Activated naive CD4-positive, alpha-beta T cell treated with Interleukin-2 at 50 U/mL for 16 hours (primary cell): ENCODE measurements at regions not wholly inside any gene's neighbourhood (a gene's known extent, or its start where the extent isn't known, plus 50 kb on each side); places are given as distances from the start of the nearest gene placed in this dataset.

Source experiments
- DNase-seq: peaks from one replicate; pipeline ENCODE4 v3.0.0-alpha.2; 2020

DNA sequence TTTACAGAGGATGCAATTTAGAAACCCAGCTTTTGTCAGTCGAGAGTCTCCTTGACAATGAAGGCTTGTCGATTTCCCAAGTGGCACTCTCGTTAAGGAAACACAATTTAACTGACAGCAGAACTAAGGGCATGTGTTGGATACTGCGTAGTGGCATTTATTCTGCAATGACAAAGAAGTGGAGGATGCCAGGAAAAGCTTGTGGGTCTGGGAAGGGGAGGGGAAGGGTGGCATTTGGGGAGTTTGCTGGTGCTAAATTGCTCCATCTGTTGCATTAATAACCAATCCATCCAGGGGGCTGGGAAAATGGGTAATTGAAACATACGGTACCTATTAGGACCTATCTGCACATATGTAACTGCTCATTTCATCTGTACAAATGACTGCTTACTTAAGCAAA lies 190.6 kb downstream of the NSG2 start:
- DNase-seq = no peak

DNA sequence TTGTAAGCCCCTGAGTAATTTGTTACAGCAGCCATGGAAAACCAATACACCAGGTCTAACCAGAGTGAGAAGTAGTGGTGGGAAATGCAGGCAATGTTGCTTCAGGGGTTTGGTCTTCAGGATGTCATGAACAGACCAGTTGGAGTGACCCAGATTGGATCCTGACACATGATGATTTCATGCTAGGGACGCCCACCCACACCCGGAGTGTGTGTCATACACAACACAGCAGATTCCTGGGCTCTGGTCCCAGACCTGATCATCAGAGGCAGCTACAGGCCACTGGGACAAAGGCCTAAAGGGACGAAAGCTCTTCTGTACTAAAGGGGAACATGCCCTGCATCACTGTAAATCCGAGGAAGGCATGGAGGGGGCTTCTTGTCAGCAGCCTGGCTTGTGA lies 194.2 kb downstream of the NSG2 start:
- no peak for DNase-seq

DNA sequence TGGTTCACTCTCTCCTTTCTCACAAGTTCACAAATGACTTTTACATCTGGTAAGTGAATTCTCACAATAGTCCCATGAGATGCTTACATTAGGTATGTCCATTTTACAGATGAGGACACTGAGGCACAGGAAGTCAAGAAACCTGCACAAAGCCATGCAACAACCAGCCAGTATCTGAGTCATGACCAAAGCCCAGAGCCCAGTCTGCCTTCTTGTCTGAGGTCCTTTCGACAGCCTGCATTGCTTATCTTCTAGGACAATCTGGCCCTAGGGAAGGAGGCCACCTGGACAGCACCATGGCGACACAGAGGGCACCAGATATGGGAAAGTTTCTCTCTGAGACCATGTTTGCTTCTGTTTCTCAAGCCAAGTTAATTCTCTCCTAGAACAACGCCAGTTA lies 197.1 kb downstream of the NSG2 start:
- DNase-seq = no peak

DNA sequence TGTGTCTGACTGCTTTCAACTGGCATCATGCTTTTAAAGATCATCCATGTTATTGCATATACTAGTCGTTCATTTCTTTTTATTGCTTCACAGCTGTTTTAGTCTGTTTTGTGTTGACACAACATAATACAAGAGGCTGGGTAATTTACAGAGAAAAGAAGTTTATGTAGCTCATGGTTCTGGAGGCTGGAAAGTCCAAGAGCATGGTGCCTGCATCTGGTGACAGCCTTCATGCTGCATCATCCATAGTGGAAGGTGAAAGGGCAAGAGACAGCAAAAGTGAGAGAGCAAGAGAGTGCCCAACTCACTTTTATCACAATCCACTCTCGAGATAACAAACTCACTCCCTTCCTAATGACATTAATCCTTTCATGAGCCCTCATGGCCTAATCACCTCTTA lies 198.4 kb downstream of the NSG2 start:
- DNase-seq = no peak

DNA sequence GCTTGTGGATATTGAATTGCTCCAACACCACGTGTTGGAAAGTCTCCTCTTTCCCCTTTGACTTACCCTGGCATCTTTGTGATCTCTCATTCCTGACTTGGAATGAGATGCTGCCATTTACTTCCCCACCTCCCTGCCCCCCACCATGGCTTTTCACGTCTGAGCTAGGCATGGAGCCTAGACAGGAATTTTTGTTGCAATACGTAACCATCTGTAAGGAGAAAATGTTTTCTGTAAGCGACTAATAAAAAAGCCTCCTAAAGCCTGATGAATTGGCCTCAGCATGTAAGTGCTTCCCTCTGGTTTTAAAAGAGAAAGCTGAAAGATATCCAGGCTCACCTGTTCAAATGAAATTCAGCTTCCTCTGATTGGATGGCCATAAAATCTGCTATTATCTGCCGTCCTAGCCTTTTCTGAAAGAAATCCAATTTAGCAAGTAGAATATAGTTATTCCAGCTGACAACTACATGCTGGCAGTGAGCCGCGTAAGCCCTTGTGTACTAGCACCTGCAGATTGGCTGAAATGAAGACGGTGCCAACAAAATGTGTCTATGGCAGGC lies 200.1 kb downstream of the NSG2 start:
- no peak for DNase-seq

DNA sequence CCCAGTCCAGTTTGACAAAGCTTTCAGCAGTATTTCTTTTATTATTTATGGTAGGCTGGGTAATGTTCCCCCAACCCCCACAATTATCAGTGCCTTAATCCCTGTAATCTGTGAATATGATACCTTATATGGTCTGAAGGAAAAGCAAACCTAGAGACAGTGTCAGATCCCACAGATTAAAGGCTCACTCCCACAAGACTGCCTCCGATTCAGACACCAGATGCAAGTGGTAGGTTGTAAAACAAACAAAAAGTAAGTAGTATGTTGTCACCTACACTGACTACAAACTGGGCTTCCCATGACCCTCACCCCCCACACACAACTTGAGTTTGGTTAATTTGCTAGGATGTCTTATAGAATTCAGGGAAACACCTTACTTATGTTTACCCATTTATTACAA lies 201.2 kb downstream of the NSG2 start:
- DNase-seq = no peak

DNA sequence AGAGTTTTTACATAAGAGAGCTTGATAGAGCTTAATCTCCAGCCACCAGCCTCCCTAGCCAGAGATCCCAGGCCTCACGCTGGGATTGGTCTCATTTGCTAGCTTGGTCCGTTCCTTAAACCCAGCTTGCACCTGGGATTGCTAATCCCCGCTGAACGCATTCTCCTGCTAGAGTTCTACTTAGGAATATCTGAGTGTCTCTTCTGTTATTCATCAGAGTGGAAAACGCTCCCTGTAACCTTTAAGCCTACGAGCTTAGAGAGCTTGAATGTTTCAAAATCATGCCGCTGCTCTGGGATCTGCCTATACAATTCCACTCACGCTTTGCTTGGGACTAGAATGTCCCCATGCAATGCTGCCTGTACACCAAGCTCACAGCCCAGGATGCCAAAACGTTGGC lies 201.8 kb downstream of the NSG2 start:
- no peak for DNase-seq

DNA sequence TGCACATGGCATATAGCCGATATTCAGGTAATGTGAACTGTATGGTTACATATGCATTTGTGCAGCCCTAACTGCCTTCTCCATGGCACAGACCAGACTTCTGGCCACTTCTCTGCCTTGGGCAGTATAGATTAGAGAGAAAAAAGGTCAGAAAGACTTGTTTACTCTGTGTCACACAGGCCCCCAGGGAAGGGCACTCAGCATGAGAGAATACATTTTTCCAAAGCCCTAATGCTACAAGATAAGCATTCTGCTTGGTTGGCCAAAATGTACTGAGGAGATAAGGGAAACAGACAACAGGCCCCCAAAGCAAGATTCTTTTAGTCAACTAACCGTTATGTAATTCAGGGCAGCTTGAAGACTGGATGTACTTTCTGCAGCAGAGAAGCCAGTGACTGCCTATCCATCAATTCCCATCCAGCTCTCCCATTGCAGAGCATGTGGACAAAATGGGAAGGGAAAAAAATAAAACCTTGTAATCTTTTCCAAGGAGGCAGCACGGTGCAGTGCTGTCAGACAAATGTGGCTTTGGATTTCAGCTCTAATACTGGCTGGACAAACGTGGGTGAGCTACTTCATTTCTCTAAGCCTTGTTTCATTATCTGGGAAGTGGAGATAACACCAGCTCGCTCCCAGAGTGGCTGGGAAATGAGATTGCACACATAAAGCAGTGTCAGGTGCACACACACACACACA lies 205.9 kb downstream of the NSG2 start:
- no peak for DNase-seq

DNA sequence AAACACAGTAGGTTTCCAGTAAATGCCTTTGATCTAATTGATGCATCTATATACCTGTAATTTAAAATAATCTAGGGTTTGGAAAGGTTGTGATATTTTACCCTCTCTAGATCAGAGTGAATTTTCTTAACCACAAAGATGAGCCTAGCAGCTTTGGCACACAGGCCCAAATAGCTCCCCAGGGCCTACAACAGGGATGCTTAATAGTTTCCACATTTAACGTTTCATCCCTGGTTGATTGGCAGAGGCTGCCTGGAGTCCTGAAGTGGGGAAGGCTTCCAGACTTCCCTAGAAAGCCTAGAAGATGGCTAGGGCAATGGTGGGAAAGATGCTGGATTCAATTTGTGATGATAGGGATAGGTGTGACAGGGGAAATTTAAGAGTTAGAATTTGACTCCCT lies 206.6 kb downstream of the NSG2 start:
- DNase-seq = no peak

DNA sequence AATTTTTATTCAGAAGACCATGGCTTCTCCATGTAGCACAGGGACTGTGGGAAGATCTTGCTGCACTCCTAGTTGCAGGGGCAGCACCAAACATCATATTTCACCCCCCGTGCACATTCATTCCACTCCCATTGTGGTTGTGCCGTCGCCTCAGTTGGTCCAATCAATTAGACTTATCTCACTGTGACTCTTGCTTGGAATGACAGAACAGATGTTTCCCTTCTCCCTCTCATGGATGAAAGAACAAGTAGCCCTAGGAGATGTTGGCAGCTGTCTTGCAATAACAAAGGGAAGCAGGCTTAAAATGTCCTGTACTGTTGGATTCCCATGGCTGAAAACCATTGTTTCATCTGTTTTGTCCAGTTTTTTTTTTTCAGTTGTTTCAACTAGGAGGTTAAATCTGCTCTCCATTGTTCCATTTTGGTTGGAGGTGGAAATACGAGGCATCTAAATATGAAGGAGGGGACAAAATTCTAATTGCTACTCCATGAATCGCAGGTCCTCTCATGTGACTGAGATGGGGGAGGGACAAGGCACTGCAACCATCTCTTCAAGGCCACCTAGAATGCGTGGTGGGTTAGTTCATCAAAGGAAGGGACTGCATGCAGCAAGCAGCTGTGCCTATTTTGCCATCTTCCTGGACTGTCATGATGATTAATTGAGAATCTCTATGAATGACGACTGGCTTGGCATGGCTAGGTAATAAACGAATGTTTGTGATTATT lies 214.4 kb downstream of the NSG2 start:
- no peak for DNase-seq

DNA sequence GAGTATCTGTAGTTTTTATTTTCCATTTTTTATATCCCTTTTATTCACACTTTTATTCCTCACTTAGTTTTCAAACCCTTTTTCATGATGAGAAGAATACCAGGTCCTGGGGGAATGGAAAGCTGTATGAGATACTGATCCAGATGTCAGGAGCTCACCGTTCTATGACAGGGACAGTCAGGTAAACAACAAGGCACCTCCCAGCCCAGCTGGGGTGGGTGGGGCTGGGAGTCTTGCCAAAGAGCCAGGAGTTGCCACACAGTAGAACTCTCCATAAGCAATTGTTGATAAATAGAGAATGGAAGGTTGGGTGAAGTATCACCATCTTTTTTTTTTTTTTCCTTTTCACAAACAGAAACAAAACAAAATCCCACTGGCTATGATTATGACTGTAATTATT lies 225.8 kb downstream of the NSG2 start:
- DNase-seq = no peak

DNA sequence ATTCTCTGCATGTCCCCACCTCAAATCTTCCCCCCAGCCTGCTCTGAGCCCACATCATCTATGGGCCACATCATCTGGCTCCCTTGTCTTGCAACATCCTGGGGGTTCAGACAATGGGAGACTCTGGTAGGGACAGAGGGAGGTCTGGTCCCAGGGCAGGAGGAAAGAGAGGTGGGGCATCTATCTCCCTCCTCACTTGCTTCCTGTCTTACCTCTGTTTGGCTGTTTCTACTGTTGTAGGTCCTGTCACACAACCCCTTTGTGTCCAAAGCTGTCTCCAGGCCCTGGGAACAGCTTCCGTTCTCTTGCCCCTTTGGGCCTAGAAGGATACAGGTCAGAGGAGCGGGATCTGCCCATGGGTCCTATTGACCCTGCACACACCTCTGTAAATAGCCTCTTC lies 227.2 kb downstream of the NSG2 start:
- DNase-seq = no peak

DNA sequence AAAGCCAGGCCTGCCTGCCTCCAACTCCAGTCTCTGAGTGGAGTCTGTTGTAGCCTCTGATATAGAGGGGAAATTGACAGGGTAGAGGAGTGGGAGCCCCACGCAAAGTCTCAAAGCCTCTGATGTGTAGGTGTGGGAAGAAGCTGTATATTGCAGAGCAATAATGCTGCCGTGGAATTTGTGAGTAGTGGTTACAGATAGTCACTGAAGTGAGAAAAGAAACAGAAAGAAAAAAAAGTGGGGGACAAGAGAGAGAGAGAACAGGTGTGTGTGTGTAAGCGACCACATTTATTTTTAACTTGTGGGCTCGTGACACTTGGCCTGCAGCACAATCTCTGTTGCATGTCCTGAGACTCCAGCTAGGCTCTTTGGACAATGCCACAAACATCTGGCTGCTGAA lies 227.8 kb downstream of the NSG2 start:
- no peak for DNase-seq

DNA sequence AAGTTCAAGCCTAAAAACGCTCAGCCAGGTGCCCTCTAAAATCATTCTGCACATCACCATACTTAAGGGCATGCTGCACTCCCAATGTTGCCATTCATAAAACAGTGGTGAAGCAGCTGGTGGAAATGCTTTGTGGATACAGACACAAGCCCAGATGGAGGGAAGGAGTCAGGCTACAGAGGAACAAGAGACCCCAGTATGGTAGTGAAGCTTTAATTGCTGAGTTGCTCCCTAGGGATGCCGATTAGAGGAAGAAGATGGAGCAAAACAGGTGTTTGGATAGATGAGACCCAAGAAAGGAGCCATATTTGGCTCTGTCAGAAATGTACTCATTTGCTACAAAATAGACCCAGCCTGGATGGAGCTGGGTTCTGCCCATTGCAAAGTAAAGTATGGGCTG lies 230.5 kb downstream of the NSG2 start:
- DNase-seq = no peak

DNA sequence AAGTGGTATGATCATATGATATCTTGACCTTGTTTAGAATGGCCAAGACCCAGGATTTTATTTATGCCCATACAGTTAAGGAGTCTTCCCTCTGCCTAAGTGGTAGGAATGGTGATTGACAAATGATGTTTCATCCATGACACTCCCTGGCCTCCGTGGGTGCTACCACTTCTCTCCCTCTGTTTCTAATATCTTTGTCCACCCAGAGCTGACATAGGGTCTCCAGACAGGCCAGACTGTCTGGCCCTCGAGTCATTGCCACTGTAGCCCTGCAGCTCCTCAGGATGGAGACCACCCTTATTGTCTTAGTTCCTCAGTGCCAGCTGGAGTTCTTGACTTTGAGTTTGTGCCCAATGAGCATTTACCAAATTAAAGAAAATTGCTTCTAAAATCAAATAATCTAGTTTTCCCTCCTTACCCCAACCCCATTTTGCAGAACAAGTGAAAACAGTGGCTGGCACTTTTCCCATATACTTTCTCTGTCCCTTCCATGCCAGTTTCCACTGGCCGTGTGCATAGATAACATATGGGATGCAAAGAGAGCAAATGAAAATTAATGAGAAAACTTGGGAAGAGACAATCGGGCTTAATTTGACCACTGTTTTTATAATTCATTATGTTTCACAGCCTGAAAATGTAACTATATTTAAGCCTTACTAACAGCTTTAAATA lies 235.7 kb downstream of the NSG2 start:
- no peak for DNase-seq

DNA sequence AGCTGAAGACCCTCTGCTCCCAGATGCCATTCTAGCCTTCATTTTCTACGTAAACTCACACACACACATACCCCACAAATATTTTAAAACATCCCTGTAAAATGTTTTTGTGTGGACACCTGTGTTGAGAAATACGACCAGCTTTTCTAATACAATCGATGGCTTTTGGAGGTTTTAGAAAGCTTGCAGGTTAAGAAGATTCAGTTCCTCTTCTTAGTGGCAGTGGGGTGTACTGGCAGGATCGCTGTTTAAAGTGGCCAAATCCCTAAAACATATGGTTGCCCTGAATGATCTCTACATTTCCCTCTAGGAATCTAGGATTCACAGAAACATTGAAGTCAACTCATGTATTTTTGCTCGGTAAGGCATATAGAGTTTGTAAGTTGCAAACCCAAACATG lies 236.3 kb downstream of the NSG2 start:
- DNase-seq = no peak

DNA sequence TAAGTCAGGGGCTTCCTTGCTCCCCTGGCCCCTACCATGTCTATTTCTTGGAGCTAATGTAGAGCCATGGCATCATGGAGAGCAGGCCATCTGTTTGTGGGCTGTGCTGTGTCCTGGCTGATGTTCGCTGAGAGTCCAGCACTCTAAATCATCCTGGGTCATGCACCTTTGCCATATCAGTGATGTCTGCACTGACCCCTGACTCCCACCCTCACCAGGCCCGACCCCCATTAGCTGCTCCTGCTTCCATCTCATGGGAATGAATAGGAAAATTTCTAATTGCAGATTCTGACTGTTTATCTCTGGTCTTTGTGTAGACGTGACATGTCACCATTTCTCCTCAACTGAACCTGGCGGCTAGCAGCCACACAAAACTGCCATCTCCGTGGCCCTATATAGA lies 236.9 kb downstream of the NSG2 start:
- DNase-seq = no peak

DNA sequence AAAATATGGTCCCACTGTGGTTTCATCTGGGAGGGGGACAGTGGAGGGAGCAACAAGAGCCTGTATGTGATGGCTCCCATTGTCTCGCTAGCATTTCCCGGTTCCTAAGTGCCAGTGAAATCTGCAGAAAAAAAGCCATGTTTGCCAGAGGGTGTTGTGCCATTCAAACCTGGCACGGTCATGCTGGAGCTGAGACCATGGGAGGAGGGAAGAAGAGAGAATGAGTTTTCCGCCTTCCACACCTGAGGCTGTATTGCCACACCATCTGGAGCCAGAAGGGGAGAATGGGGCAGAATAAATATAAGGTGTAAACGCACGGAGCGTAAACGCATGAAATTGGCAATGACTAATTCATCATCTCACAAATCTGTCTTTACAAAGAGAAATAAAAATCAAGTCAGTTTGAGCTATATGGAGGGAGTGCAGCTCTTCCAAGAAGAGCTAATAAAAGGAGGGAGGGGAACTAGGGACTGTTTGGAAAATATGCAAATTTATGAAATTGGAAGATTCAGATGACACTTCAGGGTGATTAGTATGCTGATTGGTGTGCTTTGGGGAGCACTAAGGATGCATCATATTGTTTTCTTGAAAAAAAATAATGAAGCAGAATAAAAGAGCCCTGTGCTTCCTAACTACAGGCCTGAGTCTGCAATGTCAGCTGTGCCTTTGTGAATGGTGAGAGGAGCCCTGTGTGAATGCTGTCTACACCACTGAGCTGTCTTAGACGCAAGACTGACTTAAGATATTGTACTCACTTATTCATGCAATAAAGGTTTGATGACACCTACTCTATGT lies 237.9 kb downstream of the NSG2 start:
- no peak for DNase-seq

DNA sequence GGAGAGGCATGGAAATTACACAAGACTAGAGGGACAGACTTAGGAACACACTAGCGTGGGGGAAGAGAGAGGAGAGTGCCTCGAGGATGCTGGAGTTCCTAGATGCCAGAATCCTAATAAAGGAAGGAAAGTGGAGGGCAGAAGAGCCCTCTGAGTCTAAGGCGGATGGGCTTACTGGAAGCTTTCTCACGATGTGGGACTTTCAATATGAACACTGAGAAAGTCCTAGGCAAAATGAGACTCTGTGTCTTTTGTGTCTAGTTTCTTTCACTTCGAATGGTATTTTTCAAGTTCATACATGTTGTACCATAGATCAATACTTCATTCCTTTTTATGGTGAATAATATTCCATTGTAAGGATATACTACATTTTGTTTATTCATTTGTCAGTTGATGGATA lies 239.4 kb downstream of the NSG2 start:
- DNase-seq = no peak

DNA sequence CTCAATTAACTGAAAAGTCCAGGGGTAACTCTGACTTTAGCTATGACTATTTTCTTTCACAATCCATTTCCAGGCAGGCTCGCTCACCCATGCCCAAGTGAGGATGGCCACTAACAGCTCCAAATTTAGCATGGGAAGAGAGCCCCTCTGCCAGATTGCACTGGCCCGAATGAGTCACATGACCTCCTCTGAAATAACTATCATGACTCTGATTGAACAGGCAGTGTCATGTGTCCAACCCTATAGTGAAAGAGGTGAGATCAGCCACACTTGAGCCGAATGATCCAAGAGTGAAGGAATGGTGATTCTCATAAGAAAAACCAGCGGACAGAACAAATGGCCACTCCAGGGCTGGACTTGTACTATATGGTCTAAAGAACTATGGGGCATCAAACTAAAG lies 242.3 kb downstream of the NSG2 start:
- DNase-seq = no peak

DNA sequence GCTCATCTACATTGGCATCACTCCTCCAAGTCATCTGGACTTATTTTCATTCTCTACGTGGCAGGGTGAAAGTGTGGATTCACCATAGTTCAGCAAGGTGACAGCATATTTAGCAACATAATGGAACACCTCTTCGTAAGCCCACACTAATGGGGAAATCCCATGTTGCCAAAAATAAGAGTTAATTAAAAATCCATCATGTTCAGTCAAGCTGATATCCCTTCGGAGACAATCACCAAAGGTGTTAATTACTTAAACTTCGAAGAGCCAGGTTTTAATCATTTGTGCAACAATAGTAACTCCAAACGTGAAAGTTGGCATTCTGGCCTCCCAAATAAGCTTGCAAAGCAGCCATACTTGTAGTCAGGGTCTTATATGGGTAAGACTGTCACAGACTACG lies 242.9 kb downstream of the NSG2 start:
- DNase-seq = no peak

DNA sequence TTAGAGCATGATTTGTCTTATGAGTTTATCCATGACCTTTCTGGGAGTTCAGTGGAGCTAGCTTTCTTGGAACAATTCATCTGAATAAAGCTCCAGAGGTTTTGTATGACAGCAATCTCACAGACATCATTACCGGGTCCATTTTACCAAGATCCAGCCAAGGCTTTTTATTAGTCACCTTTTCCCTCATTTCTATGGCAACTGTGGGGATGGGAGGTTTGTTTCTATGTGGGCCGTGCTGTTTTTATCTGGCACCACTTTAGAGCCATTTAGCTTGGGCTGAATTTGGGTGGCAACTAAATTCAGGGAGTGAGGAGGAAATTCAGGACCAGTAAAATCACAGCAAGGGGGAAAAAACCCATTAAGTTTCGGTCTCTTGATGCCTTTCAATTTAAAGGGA lies 245.7 kb downstream of the NSG2 start:
- DNase-seq = no peak

DNA sequence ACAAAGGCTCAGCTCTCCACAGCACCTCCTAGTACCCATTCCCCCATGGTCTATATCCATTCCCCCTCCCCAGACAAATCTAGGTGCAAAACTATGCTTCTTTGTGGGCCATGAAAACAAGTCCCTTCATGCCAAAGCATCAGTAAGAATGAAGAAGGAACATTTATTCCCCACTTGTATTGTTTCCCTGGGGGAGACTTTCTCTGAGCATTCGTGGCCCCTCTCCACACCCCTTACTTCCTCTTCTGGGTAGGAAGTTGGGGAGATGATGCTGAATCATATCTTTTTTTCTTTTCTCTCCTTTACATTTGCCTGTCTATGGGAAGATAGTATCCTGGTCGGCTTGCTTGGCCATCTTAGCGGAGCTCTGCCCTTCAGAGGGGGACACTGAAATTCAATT lies 246.8 kb downstream of the NSG2 start:
- DNase-seq = no peak
